Panc1 (cell line): ENCODE measurements at regions not wholly inside any gene's neighbourhood (a gene's known extent, or its start where the extent isn't known, plus 50 kb on each side); places are given as distances from the start of the nearest gene placed in this dataset.

Source experiments
- ATAC-seq: fragments of 200-7000 bp; cut with Tn5 transposase; 2 replicates; pipeline ENCODE4 v1.9.1; 2020; ENCODE audit warnings: mild to moderate bottlenecking, moderate library complexity
- BruUV-seq: library from RNA; stranded (reverse); fragments of 400-500 nt; replicated peaks from 2 replicates; lab custom pipeline; 2021; lab: Mats Ljungman, UMichigan
- CTCF ChIA-PET: fragments of 300-600 bp; sonication (Branson Sonifier 250); formaldehyde crosslinking; loops from one replicate; lab custom pipeline; 2022; ENCODE audit warnings: antibody characterized with exemption; lab: Charles Lee
- POLR2A ChIA-PET: fragments of 300-600 bp; sonication (Branson Sonifier 250); formaldehyde crosslinking; loops from one replicate; lab custom pipeline; 2022; ENCODE audit warnings: antibody characterized with exemption; lab: Charles Lee
- DNase-seq: peaks from one replicate; pipeline ENCODE4 v3.0.0-alpha.2; 2010; ENCODE audit warnings: low read depth, low spot score
- H3K27ac ChIP-seq: 2 replicates; pipeline ENCODE4 v1.5.1; 2011; ENCODE audit warnings: mild to moderate bottlenecking, low read length, inconsistent platforms
- H3K27me3 ChIP-seq: fragments of 200-500 bp; sonication (Bioruptor generic); 2 replicates; pipeline ENCODE4 v1.6.0; 2014; ENCODE audit warnings: low read length, inconsistent platforms; ENCODE audit not compliant: control insufficient read depth, insufficient read depth
- H3K36me3 ChIP-seq: fragments of 200-500 bp; sonication (Bioruptor generic); 2 replicates; pipeline ENCODE4 v1.5.1; 2014; ENCODE audit warnings: inconsistent platforms, mild to moderate bottlenecking, low read length, moderate library complexity; ENCODE audit not compliant: control insufficient read depth, insufficient read depth
- H3K4me1 ChIP-seq: 2 replicates; pipeline ENCODE4 v1.5.1; 2011; ENCODE audit warnings: inconsistent platforms, mild to moderate bottlenecking, low read length, moderate library complexity; ENCODE audit not compliant: control insufficient read depth, insufficient read depth
- H3K4me3 ChIP-seq, 2 experiments: 2 replicates each; pipeline ENCODE4 v1.5.1; 2011 to 2012; ENCODE audit warnings: low read depth in 2 of 2, low read length in 2 of 2, mild to moderate bottlenecking in 2 of 2, inconsistent platforms in 1 of 2, moderate library complexity in 1 of 2
- H3K9me3 ChIP-seq: fragments of 200-500 bp; sonication (Bioruptor generic); 2 replicates; pipeline ENCODE4 v1.5.1; 2014; ENCODE audit warnings: low read depth, mild to moderate bottlenecking, inconsistent platforms, low read length, moderate library complexity; ENCODE audit not compliant: control insufficient read depth, insufficient read depth
- POLR2AphosphoS5 ChIP-seq: IDR thresholded peaks from 2 replicates; pipeline ENCODE4 v1.6.1; 2012; ENCODE audit warnings: mild to moderate bottlenecking, low read depth, low read length, moderate library complexity
- SIN3A ChIP-seq: IDR thresholded peaks from 2 replicates; pipeline ENCODE4 v1.6.1; 2012; ENCODE audit warnings: low read depth, mild to moderate bottlenecking, low read length, moderate library complexity, borderline replicate concordance; ENCODE audit not compliant: insufficient read depth
- TCF7L2 ChIP-seq: IDR thresholded peaks from 2 replicates; pipeline ENCODE4 v1.6.1; 2011; ENCODE audit warnings: mild to moderate bottlenecking, low read depth, low read length, inconsistent platforms
- in situ Hi-C: cut with HindIII; loops from 2 replicates; pipeline ENCODE4 v1.10.0; 2016; ENCODE audit warnings: low sequenced_read_pairs, low pct_unique_long_range_greater_than_20kb
- intact Hi-C: fragments of 100-400 bp; cut with micrococcal nuclease; formaldehyde crosslinking; loops from one replicate; pipeline ENCODE4 v1.10.0; 2022; ENCODE audit not compliant: unreplicated experiment
- TF ChIP-seq, protein P1 (sequence below), 2 experiments: IDR thresholded peaks; 2 replicates each; pipeline ENCODE4 v1.6.1; 2011 to 2012; ENCODE audit warnings: low read depth in 2 of 2, control low read depth in 1 of 2, low read length in 1 of 2, mild to moderate bottlenecking in 1 of 2, moderate library complexity in 1 of 2; ENCODE audit not compliant: insufficient read depth in 1 of 2
- TF ChIP-seq, protein P2 (sequence below): fragments of 450-650 bp; IDR thresholded peaks from 2 replicates; pipeline ENCODE4 v1.5.1; 2017; ENCODE audit warnings: mild to moderate bottlenecking

DNA sequence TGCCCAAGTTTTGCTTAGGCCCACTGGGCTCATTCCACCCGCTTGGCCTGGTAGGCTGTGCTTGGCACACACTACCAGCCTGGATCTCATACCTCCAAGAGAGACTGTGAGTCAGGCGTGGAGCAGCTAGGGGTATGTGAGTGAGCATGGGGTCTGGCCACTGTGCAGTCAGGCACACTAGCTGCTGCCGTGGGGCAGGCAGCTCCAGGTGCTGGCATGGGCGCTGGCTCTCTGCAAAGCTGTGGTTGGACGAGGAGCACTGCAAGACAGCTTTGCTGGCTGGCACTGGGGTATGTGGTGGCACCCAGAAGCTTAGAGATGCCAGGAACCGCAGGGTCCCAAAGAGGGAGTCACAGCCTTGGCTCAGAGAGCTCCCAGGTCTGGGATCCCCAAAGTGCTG is 377.8 kb downstream of the KCTD8 start:
- in situ Hi-C loops: no loop called here
- no peak for ATAC-seq

GRCh38 chr4:44071959-44072955 is 376.4 kb downstream of the KCTD8 start:
- intact Hi-C loops: no loop called here
- H3K4me1 ChIP-seq: no peaks in the 10 kb centered on the region
- TF ChIP-seq SIN3A (no peak), POLR2AphosphoS5 (no peak), TCF7L2 (no peak)
- TF ChIP-seq, protein P1, sequence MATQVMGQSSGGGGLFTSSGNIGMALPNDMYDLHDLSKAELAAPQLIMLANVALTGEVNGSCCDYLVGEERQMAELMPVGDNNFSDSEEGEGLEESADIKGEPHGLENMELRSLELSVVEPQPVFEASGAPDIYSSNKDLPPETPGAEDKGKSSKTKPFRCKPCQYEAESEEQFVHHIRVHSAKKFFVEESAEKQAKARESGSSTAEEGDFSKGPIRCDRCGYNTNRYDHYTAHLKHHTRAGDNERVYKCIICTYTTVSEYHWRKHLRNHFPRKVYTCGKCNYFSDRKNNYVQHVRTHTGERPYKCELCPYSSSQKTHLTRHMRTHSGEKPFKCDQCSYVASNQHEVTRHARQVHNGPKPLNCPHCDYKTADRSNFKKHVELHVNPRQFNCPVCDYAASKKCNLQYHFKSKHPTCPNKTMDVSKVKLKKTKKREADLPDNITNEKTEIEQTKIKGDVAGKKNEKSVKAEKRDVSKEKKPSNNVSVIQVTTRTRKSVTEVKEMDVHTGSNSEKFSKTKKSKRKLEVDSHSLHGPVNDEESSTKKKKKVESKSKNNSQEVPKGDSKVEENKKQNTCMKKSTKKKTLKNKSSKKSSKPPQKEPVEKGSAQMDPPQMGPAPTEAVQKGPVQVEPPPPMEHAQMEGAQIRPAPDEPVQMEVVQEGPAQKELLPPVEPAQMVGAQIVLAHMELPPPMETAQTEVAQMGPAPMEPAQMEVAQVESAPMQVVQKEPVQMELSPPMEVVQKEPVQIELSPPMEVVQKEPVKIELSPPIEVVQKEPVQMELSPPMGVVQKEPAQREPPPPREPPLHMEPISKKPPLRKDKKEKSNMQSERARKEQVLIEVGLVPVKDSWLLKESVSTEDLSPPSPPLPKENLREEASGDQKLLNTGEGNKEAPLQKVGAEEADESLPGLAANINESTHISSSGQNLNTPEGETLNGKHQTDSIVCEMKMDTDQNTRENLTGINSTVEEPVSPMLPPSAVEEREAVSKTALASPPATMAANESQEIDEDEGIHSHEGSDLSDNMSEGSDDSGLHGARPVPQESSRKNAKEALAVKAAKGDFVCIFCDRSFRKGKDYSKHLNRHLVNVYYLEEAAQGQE (IDR thresholded peaks at IDR 0.05; ENCODE audit: insufficient read depth in 1 of 2, low read depth in 2 of 2, low read length in 1 of 2): no peak
- TF ChIP-seq, protein P2, sequence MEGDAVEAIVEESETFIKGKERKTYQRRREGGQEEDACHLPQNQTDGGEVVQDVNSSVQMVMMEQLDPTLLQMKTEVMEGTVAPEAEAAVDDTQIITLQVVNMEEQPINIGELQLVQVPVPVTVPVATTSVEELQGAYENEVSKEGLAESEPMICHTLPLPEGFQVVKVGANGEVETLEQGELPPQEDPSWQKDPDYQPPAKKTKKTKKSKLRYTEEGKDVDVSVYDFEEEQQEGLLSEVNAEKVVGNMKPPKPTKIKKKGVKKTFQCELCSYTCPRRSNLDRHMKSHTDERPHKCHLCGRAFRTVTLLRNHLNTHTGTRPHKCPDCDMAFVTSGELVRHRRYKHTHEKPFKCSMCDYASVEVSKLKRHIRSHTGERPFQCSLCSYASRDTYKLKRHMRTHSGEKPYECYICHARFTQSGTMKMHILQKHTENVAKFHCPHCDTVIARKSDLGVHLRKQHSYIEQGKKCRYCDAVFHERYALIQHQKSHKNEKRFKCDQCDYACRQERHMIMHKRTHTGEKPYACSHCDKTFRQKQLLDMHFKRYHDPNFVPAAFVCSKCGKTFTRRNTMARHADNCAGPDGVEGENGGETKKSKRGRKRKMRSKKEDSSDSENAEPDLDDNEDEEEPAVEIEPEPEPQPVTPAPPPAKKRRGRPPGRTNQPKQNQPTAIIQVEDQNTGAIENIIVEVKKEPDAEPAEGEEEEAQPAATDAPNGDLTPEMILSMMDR: no peak
- ATAC-seq (no peak), DNase-seq (no peak)
- ChIA-PET CTCF (no interaction called here), POLR2A (no interaction called here)
- in situ Hi-C loops: no loop called here
- no peak overlapping the region for H3K27ac ChIP-seq
- BruUV-seq: no TSS peak
- H3K4me3 ChIP-seq: no peak overlapping the region
- no peaks in the 10 kb centered on the region for H3K9me3 ChIP-seq
- H3K27me3 ChIP-seq: no peaks in the 10 kb centered on the region
- no peaks in the 10 kb centered on the region for H3K36me3 ChIP-seq

More for the DNA sequence above, 377.8 kb downstream of the KCTD8 start:
- no peaks in the 10 kb centered on the region for H3K9me3 ChIP-seq
- H3K27me3 ChIP-seq: no peaks in the 10 kb centered on the region
- no peak overlapping the region for H3K27ac ChIP-seq
- no peaks in the 10 kb centered on the region for H3K36me3 ChIP-seq
- DNase-seq: no peak
- BruUV-seq: no TSS peak
- no peak overlapping the region for H3K4me3 ChIP-seq
- TF ChIP-seq TCF7L2 (no peak), POLR2AphosphoS5 (no peak), SIN3A (no peak)
- TF ChIP-seq, protein P2: no peak
- TF ChIP-seq, protein P1 (IDR thresholded peaks at IDR 0.05; ENCODE audit: insufficient read depth in 1 of 2, low read depth in 2 of 2, low read length in 1 of 2): no peak
- no peaks in the 10 kb centered on the region for H3K4me1 ChIP-seq
- POLR2A ChIA-PET: no interaction called here
- intact Hi-C loops: no loop called here
- CTCF ChIA-PET: no interaction called here
